CD1c-positive myeloid dendritic cell (primary cell): ENCODE measurements at regions not wholly inside any gene's neighbourhood (a gene's known extent, or its start where the extent isn't known, plus 50 kb on each side); places are given as distances from the start of the nearest gene placed in this dataset.

Source experiments
- DNase-seq: peaks from one replicate; pipeline ENCODE4 v3.0.0-alpha.2; 2016; ENCODE audit errors: extremely low spot score

GRCh38 chr13:73262862-73263627, 204.2 kb downstream of the KLF5 start:
- no peak for DNase-seq

- DNase-seq: no peak
Observed at GRCh38 chr13:73261739-73262216, 203.0 kb downstream of the KLF5 start.

- no peak for DNase-seq
Observed at GRCh38 chr13:73259061-73260017, 200.5 kb downstream of the KLF5 start.

DNA sequence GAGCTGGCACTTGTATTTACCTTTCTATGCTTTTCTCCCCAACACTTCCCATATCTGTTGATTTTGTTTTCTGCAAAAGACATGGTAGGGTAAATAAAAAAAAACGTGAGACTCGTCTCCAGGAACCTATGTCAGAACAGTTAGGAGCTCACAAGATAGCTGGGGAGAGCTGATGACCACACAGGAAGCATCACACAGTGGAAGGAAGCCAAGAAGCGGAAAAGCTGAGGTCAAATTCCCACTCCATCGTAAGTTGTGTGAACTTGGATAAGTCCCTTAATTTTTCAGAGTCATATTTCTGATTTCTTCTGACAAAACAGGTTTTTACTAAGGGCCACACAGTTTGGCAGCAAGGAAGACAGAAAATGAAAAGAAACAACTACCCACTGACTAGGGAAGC, 199.6 kb downstream of the KLF5 start:
- DNase-seq: no peak

DNA sequence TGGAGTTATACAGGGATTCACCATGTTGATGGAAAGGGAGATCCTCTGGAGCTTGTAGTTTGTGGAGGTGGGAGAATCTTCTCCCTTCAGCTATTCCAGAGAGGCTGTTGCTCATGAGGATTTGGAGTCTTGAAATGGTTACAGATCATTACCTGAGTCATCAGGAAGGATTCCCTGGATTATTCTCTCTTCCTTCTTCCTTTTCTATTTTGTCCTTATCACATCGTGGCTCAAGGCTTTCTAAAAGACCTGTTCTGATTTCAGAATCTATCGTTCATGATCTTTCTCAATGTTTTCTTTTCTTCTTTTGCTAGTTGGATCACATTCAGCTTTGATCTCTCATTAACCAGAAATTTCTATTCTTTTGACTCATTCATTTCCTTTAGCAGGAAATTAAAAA, 196.0 kb downstream of the KLF5 start:
- no peak for DNase-seq

DNA sequence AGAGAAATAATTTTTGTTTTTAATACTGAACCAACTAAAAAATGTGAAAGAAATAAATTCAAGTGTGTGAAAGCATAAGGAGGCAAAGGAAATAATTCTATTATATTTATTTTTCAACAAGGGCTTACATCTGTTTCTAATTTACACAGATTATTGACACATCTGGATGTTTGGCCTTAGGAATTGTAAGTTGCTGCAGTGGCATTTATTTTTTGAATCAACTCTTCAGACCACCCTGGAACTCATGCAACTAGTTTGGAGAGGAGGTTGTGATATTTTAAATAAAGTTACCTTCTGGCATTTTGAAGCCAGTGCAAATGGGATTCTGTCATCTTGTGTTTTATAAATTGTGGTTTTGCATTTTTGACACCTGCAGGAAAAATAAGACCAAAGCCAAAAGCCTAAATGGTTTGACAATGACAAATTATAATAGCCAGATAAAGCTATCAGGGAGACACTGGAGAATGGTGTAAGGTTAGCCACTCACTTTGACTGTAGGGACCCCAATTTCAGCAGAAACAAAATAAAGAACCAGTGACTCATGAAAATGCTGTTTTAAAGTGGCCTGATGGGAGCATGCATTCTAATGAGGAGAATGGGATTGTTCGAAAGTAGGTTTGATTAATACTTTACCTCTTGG, 192.9 kb downstream of the KLF5 start:
- no peak for DNase-seq

DNA sequence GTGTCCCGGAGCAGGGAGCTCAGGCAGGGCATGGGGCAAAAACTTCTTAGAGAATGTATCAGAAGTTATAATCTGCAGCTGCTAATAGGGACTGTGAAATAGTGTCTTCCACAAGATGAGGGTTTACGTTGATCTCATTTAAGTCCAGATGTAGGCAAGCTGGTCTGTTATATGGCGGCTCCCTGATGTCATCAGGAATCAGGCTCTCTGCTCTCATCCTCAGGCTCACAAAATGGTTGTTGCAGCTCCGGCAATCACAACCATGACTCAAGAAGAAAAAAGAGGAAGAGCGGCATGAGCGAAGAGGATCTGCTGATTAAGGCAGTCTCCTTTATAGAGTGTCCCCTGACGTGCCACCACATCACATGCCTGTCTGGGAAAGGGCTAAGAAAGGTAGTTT, 191.3 kb downstream of the KLF5 start:
- no peak for DNase-seq

- no peak for DNase-seq
Observed at GRCh38 chr13:73248711-73249580, 190.1 kb downstream of the KLF5 start.

- no peak for DNase-seq
Observed at GRCh38 chr13:73248154-73248553, 189.3 kb downstream of the KLF5 start.

GRCh38 chr13:73245246-73245645, 186.4 kb downstream of the KLF5 start:
- DNase-seq: no peak

DNA sequence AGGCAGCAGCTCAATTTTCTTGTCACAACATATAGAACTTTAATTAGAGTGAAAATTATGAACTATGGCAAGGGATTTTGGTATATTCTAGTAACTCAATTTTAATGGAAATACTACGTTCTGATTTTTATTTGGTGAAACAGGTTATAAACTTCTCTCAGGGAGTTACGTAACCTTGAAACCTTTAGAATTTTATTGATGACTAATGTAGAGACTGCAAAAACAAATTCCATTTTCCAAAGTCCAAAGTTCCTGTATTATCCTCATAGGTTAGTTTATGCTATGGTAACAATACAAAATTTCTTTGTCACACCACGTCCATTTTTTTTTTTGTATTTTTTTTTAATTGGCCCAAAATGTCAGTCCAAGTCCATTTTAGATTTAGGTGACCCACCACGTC, 185.7 kb downstream of the KLF5 start:
- no peak for DNase-seq

- DNase-seq: no peak
Observed at GRCh38 chr13:73242515-73243015, 183.8 kb downstream of the KLF5 start.

DNA sequence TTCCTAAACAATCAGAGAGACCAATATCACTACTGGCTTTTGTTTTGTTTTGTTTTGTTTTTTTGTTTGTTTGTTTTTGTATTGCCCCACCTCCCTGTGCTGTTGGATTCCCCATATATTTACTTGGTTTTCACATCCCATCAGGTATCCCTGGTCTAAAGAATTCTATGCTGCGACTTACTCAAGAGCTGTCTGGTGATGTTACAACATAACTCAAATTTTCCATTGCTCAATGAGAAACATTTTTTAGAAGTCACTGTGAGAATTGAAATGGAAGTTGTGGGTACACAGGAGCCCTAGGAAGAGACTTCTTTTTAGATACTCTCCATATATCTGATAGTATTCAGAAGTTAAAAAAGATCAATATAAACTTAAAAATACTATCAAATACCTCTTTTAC, 181.4 kb downstream of the KLF5 start:
- DNase-seq: no peak

DNA sequence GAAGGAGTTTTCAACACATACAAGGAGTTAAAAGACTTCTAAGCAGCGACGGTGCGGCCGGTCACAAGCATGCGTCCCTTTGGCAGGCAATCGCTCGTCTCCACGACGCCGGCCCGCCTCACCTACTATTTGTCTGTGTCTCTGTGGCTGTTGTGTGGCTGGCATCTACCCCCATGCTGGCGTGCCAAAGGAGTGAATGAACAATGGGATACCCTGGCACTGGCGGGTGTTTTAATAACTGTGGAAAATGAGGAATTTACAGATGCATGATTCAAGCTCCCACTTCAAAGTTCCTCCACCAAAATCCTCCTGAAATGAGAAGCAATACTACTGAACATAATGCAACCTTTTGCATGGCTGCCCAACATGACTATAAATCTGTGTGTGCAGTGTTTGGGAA, 176.6 kb downstream of the KLF5 start:
- no peak for DNase-seq

DNA sequence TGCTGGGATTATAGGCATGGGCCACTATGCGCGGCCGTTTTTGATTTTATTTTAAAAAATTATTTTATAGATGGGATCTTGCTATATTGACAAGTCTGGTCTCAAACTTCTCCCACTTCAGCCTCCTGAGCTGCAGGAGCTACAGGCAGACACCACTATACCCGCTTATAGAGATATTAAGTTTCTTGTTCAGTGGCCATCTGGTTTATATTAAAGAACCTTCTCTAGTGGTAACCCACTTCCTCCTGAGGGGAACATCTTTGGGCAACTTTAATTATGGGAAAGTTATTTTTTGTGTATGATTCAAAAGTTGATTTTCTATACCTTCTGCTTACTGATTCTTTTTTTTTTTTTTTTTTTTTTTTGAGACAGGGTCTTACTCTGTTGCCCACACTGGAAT, 172.7 kb downstream of the KLF5 start:
- no peak for DNase-seq

DNA sequence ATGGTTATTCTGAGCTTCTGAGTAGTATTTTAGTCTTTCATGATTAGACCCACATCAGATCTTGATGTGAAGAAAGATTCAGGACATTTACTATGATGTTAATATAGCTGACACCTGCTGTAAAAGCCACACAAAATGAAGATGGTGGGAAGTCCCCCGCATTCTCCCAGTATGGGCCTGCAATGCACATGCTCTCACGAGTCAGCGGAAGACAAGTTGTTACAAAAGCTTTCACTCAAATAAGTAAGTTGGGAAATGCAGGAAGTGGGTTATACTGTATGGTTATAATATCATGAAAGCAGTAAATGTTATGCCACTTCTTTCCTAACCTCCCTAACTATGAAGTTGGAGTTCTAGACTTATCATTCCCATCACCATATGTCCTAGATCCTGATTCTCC, 171.9 kb downstream of the KLF5 start:
- DNase-seq: peak; percentile 11

GRCh38 chr13:73228546-73228945, 169.7 kb downstream of the KLF5 start:
- DNase-seq: no peak

DNA sequence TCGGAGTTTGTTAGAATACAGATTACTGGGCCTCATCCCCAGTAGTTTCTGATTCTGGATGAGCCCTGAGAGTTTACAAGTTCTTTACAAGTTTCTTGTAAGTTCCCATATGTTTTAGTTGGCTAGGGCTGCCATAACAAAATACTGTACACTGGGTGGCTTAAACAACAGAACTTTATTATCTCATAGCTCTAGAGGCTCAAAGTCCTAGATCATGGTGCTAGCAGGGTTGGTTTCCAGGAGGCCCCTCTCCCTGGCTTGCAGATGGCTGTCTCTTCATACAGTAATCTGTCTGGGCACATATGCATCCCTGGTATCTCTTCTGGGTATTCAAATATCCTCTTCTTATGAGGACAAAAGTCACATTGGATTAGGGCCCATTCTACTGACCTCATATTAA, 167.2 kb downstream of the KLF5 start:
- DNase-seq: no peak

DNA sequence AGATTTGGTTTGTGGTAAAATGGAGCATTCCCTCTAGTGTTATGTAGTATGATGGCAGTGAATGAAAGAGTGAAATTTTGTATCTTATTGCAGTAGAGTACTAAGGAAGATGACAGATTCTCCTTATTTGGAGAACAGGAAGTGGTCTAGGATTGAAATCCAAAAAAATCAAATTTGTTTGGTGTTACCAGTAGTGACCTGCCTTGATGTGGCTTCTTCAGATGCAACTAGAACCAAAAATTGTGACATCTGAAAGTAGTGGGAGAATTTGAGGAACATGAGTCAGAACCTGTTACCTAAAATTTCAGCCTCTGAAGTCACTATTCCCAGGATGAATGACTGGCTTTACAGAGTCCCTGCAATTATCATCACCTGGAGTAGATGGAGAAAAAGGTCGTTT, 165.9 kb downstream of the KLF5 start:
- peak; percentile 71 for DNase-seq

DNA sequence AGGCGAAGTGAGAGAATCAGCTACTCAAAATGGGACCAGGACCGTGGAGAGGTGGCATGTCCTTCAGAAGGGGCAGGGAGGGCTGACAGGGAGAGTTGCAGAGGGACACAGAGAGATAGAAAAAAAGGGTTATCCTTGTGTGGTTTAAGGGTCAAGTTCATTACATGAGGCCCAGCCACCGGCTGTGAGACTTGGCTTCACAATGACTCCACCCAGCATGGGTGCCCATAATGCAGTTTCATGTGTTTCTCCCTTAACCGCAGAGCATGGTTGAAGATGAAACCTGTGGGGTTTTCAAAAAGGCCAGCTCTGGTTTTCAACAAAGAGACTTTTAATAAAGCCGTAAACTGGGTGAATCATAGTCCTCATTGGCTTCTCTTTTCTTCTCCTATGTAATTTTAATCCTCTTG, 164.6 kb downstream of the KLF5 start:
- DNase-seq: no peak

DNA sequence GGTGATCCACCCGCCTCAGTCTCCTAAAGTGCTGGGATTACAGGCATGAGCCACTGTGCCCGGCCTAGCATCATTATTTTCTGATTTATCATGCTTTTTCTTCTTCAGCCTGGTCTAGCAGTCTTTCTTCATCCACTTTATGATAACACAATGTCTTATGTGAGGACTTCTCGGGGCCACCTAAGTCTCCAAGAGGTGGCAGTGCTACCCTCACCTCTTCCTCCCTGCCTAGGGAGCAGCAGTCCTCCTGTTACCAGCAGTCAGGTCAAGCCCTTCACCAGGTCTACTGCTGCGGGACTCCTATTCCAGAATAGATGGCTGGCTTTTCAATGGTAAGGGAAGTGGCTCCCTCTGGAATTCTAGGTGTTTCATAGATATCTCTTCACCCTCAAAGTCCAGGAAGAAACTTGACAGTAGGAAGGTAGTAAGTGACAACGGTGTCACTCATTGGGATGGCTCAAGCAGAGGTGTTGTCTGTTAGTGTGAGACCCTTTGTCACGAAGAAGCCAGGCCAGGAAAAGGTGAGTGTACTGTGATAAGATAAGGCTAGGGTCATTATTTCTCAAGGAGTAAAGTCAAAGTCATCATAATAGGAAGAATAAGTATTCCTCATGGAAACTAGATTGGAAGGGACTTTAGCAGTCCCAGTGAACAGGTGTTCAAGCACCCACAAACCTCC, 164.0 kb downstream of the KLF5 start:
- no peak for DNase-seq
